PC-9 (cell line): ENCODE measurements at regions not wholly inside any gene's neighbourhood (a gene's known extent, or its start where the extent isn't known, plus 50 kb on each side); places are given as distances from the start of the nearest gene placed in this dataset.

ENCODE experiments used
- BruUV-seq: library from RNA; stranded (reverse); fragments of 400-500 nt; replicated peaks from 2 replicates; lab custom pipeline; 2021; lab: Mats Ljungman, UMichigan
- CTCF ChIA-PET: fragments of 300-600 bp; sonication (Branson Sonifier 250); formaldehyde crosslinking; loops from one replicate; lab custom pipeline; 2022; ENCODE audit warnings: antibody characterized with exemption; lab: Charles Lee
- POLR2A ChIA-PET: fragments of 300-600 bp; sonication (Branson Sonifier 250); formaldehyde crosslinking; loops from one replicate; lab custom pipeline; 2022; ENCODE audit warnings: antibody characterized with exemption; ENCODE audit not compliant: unreplicated experiment; lab: Charles Lee
- DNase-seq, 2 experiments: peaks; one replicate each; pipeline versions ENCODE4 v3.0.0 to v3.0.0-alpha.2; 2015 to 2022; ENCODE audit warnings: mixed read lengths in 1 of 2
- H2AFZ ChIP-seq: fragments of 200-600 bp; sonication (generic); 2 replicates; pipeline ENCODE4 v1.8.1; 2017; ENCODE audit warnings: antibody characterized with exemption
- H3F3A ChIP-seq: fragments of 200-600 bp; sonication (generic); 2 replicates; pipeline ENCODE4 v1.8.1; 2017; ENCODE audit warnings: antibody characterized with exemption, mild to moderate bottlenecking, low read depth; ENCODE audit not compliant: insufficient read depth
- H3K27ac ChIP-seq: fragments of 200-600 bp; sonication (generic); 2 replicates; pipeline ENCODE4 v1.6.1; 2016; ENCODE audit warnings: mixed run types
- H3K27me3 ChIP-seq: fragments of 200-600 bp; sonication (generic); 2 replicates; pipeline ENCODE4 v1.6.1; 2016; ENCODE audit warnings: low read depth, mixed run types; ENCODE audit not compliant: insufficient read depth
- H3K36me3 ChIP-seq: fragments of 200-600 bp; sonication (generic); 2 replicates; pipeline ENCODE4 v1.6.1; 2016; ENCODE audit warnings: low read depth, mixed run types
- H3K4me1 ChIP-seq: fragments of 200-600 bp; sonication (generic); replicated peaks from 2 replicates; pipeline ENCODE4 v1.6.1; 2016; ENCODE audit warnings: mixed run types; ENCODE audit not compliant: insufficient read depth
- H3K4me2 ChIP-seq: fragments of 200-600 bp; sonication (generic); 2 replicates; pipeline ENCODE4 v1.6.1; 2017; ENCODE audit warnings: mixed run types
- H3K4me3 ChIP-seq: fragments of 200-600 bp; sonication (generic); 2 replicates; pipeline ENCODE4 v1.6.1; 2016; ENCODE audit warnings: mixed run types
- H3K79me2 ChIP-seq: fragments of 200-600 bp; sonication (generic); 2 replicates; pipeline ENCODE4 v1.6.1; 2017; ENCODE audit warnings: low read depth, mixed run types
- H3K9me2 ChIP-seq: fragments of 200-600 bp; sonication (generic); 2 replicates; pipeline ENCODE4 v1.8.1; 2017; ENCODE audit warnings: mild to moderate bottlenecking; ENCODE audit not compliant: insufficient read depth
- H3K9me3 ChIP-seq: fragments of 200-600 bp; sonication (generic); 2 replicates; pipeline ENCODE4 v1.8.1; 2016; ENCODE audit warnings: low read depth; ENCODE audit not compliant: insufficient read depth
- H4K20me1 ChIP-seq: fragments of 200-600 bp; sonication (generic); 2 replicates; pipeline ENCODE4 v1.8.1; 2017; ENCODE audit not compliant: insufficient read depth
- EZH2 ChIP-seq: fragments of 200-600 bp; sonication (generic); IDR thresholded peaks from 2 replicates; pipeline ENCODE4 v1.8.0; 2017; ENCODE audit warnings: antibody characterized with exemption, low read depth
- intact Hi-C: fragments of 100-400 bp; cut with micrococcal nuclease; formaldehyde crosslinking; loops from one replicate; pipeline ENCODE4 v1.10.0; 2022; ENCODE audit not compliant: unreplicated experiment
- TF ChIP-seq, protein P1 (sequence below): fragments of 200-600 bp; sonication (generic); conservative IDR thresholded peaks from 2 replicates; pipeline ENCODE4 v1.6.1; 2017; ENCODE audit warnings: mixed run types, antibody characterized with exemption, mild to moderate bottlenecking, moderate library complexity

DNA sequence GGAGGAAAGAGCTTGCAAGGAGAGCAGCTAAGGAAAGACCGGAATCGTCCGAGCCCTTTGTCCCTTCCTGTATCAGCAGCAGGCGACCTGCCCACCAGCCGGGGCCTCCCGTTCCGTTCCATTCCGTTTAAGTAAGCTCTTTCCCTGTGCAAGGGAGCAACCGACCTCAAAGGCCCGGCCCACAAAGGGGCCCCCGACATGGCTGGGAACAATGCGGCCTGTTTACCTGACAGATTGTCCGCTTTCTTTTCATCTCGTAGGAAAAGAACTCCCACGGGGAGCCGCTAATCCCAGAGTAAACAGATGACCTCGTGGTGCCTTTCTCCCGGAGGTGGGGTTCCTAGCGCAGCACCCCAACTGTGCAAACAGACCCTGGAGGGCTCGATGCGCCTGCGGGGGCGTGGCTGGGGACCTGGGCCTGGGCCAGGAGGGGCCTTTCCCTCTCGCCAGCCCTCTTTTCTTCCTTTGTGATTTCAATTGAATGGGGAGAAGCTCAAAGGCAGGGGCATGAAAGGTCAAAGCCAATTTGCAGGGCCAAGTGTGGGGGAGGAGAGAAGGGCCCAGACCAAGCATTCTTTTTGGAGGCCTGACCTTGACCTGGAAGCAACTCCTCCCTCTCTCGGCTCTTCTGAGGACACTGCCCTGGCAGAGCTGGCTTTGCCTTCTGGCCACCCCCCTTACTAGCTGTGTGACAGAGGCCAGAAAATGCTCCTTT is 120.2 kb downstream of the INHBB start:
- TF ChIP-seq EZH2 = no peak
- TF ChIP-seq, protein P1, sequence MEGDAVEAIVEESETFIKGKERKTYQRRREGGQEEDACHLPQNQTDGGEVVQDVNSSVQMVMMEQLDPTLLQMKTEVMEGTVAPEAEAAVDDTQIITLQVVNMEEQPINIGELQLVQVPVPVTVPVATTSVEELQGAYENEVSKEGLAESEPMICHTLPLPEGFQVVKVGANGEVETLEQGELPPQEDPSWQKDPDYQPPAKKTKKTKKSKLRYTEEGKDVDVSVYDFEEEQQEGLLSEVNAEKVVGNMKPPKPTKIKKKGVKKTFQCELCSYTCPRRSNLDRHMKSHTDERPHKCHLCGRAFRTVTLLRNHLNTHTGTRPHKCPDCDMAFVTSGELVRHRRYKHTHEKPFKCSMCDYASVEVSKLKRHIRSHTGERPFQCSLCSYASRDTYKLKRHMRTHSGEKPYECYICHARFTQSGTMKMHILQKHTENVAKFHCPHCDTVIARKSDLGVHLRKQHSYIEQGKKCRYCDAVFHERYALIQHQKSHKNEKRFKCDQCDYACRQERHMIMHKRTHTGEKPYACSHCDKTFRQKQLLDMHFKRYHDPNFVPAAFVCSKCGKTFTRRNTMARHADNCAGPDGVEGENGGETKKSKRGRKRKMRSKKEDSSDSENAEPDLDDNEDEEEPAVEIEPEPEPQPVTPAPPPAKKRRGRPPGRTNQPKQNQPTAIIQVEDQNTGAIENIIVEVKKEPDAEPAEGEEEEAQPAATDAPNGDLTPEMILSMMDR = no peak
- peaks cover 26% of the 10 kb centered on the region for H3F3A ChIP-seq
- ChIA-PET POLR2A (no interaction called here), CTCF (interaction anchor here (0.5 to 0.6 kb wide), 2 partner anchors 8 to 285 kb away, joined by 3 read pairs; no protein-coding TSS in a partner anchor)
- H3K9me3 ChIP-seq = no peaks in the 10 kb centered on the region
- no peak overlapping the region for H2AFZ ChIP-seq
- DNase-seq = no peak
- H3K36me3 ChIP-seq = no peaks in the 10 kb centered on the region
- intact Hi-C loops = no loop called here
- H3K4me1 ChIP-seq = peaks cover 27% of the 10 kb centered on the region
- H3K9me2 ChIP-seq = no peaks in the 10 kb centered on the region
- no peak overlapping the region for H3K27ac ChIP-seq
- H3K4me3 ChIP-seq = no peak overlapping the region
- no peak overlapping the region; the same call in 1 of the 2 replicates for H3K4me2 ChIP-seq
- H3K27me3 ChIP-seq = no peaks in the 10 kb centered on the region
- no peaks in the 10 kb centered on the region for H4K20me1 ChIP-seq
- no TSS peak for BruUV-seq
- no peaks in the 10 kb centered on the region for H3K79me2 ChIP-seq

DNA sequence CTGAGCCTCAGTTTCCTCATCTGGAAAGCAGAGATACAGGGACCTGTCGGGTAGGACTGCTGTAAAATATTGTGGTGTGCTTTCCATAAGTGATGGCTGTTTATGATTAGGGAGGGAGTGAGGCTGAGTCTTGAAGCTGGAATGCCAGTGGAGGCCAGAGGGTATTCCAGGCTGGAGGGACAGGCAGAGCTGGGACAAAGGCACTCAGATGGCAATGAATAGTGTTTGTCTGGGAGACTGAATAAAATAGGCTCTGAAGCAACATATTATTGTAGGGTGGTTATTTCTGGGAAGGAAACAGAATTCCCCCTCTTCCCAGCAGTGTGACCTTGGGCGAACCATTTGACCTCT is 120.7 kb downstream of the INHBB start:
- Histone ChIP-seq H3K4me2 (no peak overlapping the region; the same call in 1 of the 2 replicates), H3K9me2 (no peaks in the 10 kb centered on the region), H3K27ac (no peak overlapping the region), H4K20me1 (no peaks in the 10 kb centered on the region), H3K79me2 (no peaks in the 10 kb centered on the region), H3K4me3 (no peak overlapping the region), H2AFZ (no peak overlapping the region), H3F3A (peaks cover 31% of the 10 kb centered on the region), H3K27me3 (no peaks in the 10 kb centered on the region), H3K36me3 (no peaks in the 10 kb centered on the region), H3K4me1 (peaks cover 32% of the 10 kb centered on the region), H3K9me3 (no peaks in the 10 kb centered on the region)
- intact Hi-C loops = no loop called here
- BruUV-seq = no TSS peak
- ChIA-PET POLR2A (no interaction called here), CTCF (interaction anchor here (0.5 to 0.6 kb wide), 2 partner anchors 9 to 285 kb away, joined by 3 read pairs; no protein-coding TSS in a partner anchor)
- TF ChIP-seq, protein P1 = no peak
- no peak for TF ChIP-seq EZH2
- DNase-seq = no peak

DNA sequence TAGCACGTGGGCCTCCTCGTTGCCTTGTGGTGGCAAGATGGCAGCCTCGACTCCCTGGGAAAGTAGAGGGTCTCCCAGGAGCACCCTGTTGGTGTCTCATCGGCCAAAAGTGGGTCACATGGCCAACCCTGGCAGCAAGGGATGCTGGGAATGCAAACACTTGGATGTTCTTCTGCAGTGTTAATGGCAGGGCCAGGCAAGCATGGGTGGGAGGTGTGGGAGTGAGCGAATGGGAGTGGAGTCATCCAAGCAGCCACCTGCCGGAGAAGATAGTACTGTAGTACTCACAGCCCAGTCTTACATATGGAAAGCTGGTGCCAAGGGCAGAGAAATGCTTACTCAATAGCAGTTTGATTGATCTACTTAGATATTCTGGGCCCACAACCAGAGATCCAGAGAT is 122.2 kb downstream of the INHBB start:
- no peak overlapping the region for H3K4me3 ChIP-seq
- intact Hi-C loops = no loop called here
- H3K36me3 ChIP-seq = no peaks in the 10 kb centered on the region
- no peaks in the 10 kb centered on the region for H3K79me2 ChIP-seq
- no peaks in the 10 kb centered on the region for H3K27me3 ChIP-seq
- H3K4me2 ChIP-seq = no peak overlapping the region
- no TSS peak for BruUV-seq
- CTCF ChIA-PET = no interaction called here
- H3K4me1 ChIP-seq = peaks cover 33% of the 10 kb centered on the region
- peaks cover 42% of the 10 kb centered on the region for H3F3A ChIP-seq
- TF ChIP-seq, protein P1 = no peak
- no peak for TF ChIP-seq EZH2
- 0 out of 2 replicates have a peak, but pooled peaks cover 6% of the 10 kb centered on the region for H3K9me3 ChIP-seq
- no peaks in the 10 kb centered on the region for H4K20me1 ChIP-seq
- no peak for DNase-seq
- H3K27ac ChIP-seq = no peak overlapping the region
- H2AFZ ChIP-seq = no peak overlapping the region
- POLR2A ChIA-PET = no interaction called here
- H3K9me2 ChIP-seq = no peaks in the 10 kb centered on the region
